ENCODE measurements at regions not wholly inside any gene's neighbourhood (a gene's known extent, or its start where the extent isn't known, plus 50 kb on each side); places are given as distances from the start of the nearest gene placed in this dataset.
A peak's percentile ranks its signal among the peaks of the same experiment; 100 is the strongest.

- Histone ChIP-seq H3K9me3 (no peaks in the 10 kb centered on the region), H3K4me1 (peaks cover 6% of the 10 kb centered on the region), H3K27me3 (no peaks in the 10 kb centered on the region), H3K27ac (no peak overlapping the region), H3K36me3 (no peaks in the 10 kb centered on the region), H3K4me3 (no peak overlapping the region)
- intact Hi-C loops (cut with DNase I) = no loop called here
- ATAC-seq (peak; percentile 20), DNase-seq (no peak)
- no peak for TF ChIP-seq CTCF (IDR thresholded peaks at IDR 0.05)
Measured at GRCh38 chr13:44128552-44129001, 245.0 kb upstream of the SERP2 start.

GRCh38 chr13:44129418-44129817 lies 244.2 kb upstream of the SERP2 start:
- Histone ChIP-seq H3K4me3 (no peak overlapping the region), H3K27me3 (no peaks in the 10 kb centered on the region), H3K27ac (no peak overlapping the region), H3K4me1 (peaks cover 7% of the 10 kb centered on the region), H3K9me3 (no peaks in the 10 kb centered on the region), H3K36me3 (no peaks in the 10 kb centered on the region)
- ATAC-seq (no peak), DNase-seq (no peak)
- no peak for TF ChIP-seq CTCF (IDR thresholded peaks at IDR 0.05)
- intact Hi-C loops (cut with DNase I) = no loop called here

DNA sequence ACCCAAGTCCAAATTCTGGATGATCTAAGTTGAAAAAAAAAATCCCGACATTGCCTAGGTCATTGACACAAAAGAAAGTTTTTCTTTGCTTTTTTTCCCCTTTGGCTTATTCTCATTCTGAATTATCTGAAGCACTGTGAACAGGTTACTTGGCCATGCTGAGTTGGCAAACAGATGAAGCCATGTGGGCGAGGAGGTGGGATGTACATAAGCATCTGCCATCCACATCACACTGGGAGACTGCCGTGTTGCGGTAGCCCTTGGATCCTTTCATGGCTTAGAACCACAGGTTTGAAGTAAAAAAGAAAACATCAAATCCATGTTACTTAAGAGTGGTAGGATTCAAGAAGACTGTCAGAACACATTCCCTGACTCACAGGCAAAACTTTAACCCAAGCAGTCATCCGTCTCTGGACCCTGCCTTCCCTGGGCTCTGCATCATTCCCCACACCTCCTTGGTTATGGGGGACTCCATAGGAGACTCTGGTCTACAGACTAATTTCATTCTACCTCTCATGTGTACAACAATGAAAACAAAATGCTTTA lies 242.5 kb upstream of the SERP2 start:
- H3K36me3 ChIP-seq = no peaks in the 10 kb centered on the region
- no peaks in the 10 kb centered on the region for H3K27me3 ChIP-seq
- intact Hi-C loops (cut with DNase I) = no loop called here
- DNase-seq = no peak
- peaks cover 13% of the 10 kb centered on the region for H3K4me1 ChIP-seq
- no peak for ATAC-seq
- H3K9me3 ChIP-seq = no peaks in the 10 kb centered on the region
- TF ChIP-seq CTCF (IDR thresholded peaks at IDR 0.05) = no peak
- no peak overlapping the region for H3K27ac ChIP-seq
- no peak overlapping the region for H3K4me3 ChIP-seq

DNA sequence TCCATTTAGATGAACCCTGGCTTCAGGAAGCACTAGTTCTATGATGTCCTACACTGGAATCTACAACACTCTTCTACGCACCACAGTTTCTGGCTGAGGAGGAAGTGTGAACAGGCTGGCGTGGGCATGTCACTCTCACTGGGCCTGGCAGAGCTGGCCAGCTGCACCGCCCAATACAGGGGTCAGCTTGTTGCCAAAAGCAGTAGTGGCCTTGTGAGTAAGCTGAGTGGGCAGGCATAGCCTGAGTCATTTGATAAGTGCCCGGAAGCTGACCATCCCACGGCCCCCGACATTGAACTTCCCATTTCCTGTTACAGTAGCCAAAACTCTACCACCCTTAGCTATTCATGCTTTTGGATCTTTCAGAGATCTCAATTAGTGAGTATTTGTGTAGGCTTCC lies 240.9 kb upstream of the SERP2 start:
- peak; percentile 97 for ATAC-seq

DNA sequence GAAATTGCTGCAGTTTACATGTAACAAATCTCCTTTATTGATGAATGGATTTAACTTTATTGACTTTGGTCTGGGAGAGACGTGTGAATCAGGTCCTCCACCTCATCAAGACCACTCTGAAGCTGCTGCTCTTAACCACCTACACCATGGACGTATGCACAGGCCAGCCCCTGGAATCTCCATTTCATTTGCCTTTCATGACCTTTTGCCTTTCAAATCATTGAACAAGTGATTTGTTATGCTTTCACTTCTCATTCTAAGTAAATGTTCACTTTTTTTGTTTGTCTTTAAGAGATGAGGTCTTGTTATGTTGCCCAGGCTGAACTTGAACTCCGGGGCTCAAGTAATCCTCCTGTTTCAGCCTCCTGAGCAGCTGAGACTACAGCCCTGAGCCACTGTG lies 240.0 kb upstream of the SERP2 start:
- Histone ChIP-seq H3K36me3 (no peaks in the 10 kb centered on the region), H3K9me3 (no peaks in the 10 kb centered on the region), H3K27me3 (no peaks in the 10 kb centered on the region), H3K27ac (peak overlapping the region; percentile 78), H3K4me3 (no peak overlapping the region), H3K4me1 (peaks cover 13% of the 10 kb centered on the region)
- ATAC-seq (no peak), DNase-seq (no peak)
- no peak for TF ChIP-seq CTCF (IDR thresholded peaks at IDR 0.05)
- intact Hi-C loops (cut with DNase I) = no loop called here

More for the DNA sequence above, 240.9 kb upstream of the SERP2 start:
- H3K4me3 ChIP-seq = no peak overlapping the region
- peak overlapping the region; percentile 78 for H3K27ac ChIP-seq
- no peaks in the 10 kb centered on the region for H3K9me3 ChIP-seq
- no peaks in the 10 kb centered on the region for H3K27me3 ChIP-seq
- H3K4me1 ChIP-seq = peaks cover 13% of the 10 kb centered on the region
- DNase-seq = peak; percentile 87
- TF ChIP-seq CTCF (IDR thresholded peaks at IDR 0.05) = no peak
- intact Hi-C loops (cut with DNase I) = no loop called here
- no peaks in the 10 kb centered on the region for H3K36me3 ChIP-seq

DNA sequence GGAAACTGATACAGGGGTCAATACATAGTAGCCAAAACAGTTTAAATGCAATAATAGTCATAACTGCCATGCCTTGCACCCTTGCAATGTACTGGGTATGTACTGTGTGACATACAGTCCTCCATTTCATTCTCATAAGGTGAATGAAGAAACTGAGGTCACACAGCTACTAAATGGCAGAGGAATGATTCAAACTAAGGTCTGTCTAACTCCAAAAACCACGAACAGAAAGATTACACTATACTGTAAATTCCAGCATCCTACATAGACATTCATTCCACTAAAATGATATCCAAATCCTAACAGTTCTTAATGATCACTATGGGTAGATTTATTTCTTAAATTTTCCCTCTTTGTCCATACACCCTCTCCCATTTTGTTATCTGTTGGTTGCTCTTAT lies 238.1 kb upstream of the SERP2 start:
- Histone ChIP-seq H3K27me3 (no peaks in the 10 kb centered on the region), H3K4me1 (peaks cover 13% of the 10 kb centered on the region), H3K27ac (no peak overlapping the region), H3K9me3 (no peaks in the 10 kb centered on the region), H3K36me3 (no peaks in the 10 kb centered on the region), H3K4me3 (no peak overlapping the region)
- intact Hi-C loops (cut with DNase I) = no loop called here
- DNase-seq (no peak), ATAC-seq (no peak)
- no peak for TF ChIP-seq CTCF (IDR thresholded peaks at IDR 0.05)

All from upper lobe of right lung (tissue), 1 donor.